NCI-H345 treated with DMSO at 0.1 percent for 48 hours (cell line): ENCODE measurements at regions not wholly inside any gene's neighbourhood (a gene's known extent, or its start where the extent isn't known, plus 50 kb on each side); places are given as distances from the start of the nearest gene placed in this dataset.
"Not testable (repeated sequence)": the region's sequence is repeated elsewhere in the genome, so short reads cannot be mapped to it uniquely, and the experiment has no call there.

ENCODE experiments used
- DNase-seq: peaks from one replicate; lab custom pipeline; 2025; ENCODE audit not compliant: unreplicated experiment; lab: John Stamatoyannopoulos, UW

- DNase-seq, result no peak
Observed at GRCh38 chr13:22848539-22849052, 332.2 kb upstream of the SGCG start.

- DNase-seq, result no peak
Observed at GRCh38 chr13:22855926-22856325, 324.9 kb upstream of the SGCG start.

- DNase-seq, result not testable (repeated sequence)
Observed at GRCh38 chr13:22858980-22859379, 321.8 kb upstream of the SGCG start.

- DNase-seq, result not testable (repeated sequence)
Observed at GRCh38 chr13:22859411-22859810, 321.4 kb upstream of the SGCG start.

- no peak for DNase-seq
Observed at GRCh38 chr13:22861958-22862466, 318.8 kb upstream of the SGCG start.

GRCh38 chr13:22862478-22862877 is 318.3 kb upstream of the SGCG start:
- no peak for DNase-seq

GRCh38 chr13:22866221-22866620 is 314.6 kb upstream of the SGCG start:
- no peak for DNase-seq

- DNase-seq, result no peak
Observed at GRCh38 chr13:22871231-22871630, 309.5 kb upstream of the SGCG start.

- no peak for DNase-seq
Observed at GRCh38 chr13:22874839-22875238, 305.9 kb upstream of the SGCG start.

GRCh38 chr13:22877421-22877820 is 303.4 kb upstream of the SGCG start:
- no peak for DNase-seq

GRCh38 chr13:22880741-22881720 is 299.7 kb upstream of the SGCG start:
- no peak for DNase-seq

GRCh38 chr13:22881721-22882608 is 298.8 kb upstream of the SGCG start:
- DNase-seq, result not testable (repeated sequence)

- no peak for DNase-seq
Observed at GRCh38 chr13:22883262-22883840, 297.4 kb upstream of the SGCG start.

- no peak for DNase-seq
Observed at GRCh38 chr13:22883956-22884355, 296.8 kb upstream of the SGCG start.

GRCh38 chr13:22886061-22886460 is 294.7 kb upstream of the SGCG start:
- DNase-seq, result not testable (repeated sequence)

- not testable (repeated sequence) for DNase-seq
Observed at GRCh38 chr13:22889376-22889775, 291.4 kb upstream of the SGCG start.

GRCh38 chr13:22893204-22893603 is 287.6 kb upstream of the SGCG start:
- DNase-seq, result no peak

GRCh38 chr13:22893777-22894176 is 287.0 kb upstream of the SGCG start:
- no peak for DNase-seq

GRCh38 chr13:22897571-22898314 is 283.0 kb upstream of the SGCG start:
- DNase-seq, result no peak

GRCh38 chr13:22900416-22900951 is 280.3 kb upstream of the SGCG start:
- not testable (repeated sequence) for DNase-seq
